Astrocyte of the cerebellum (primary cell): ENCODE measurements at regions not wholly inside any gene's neighbourhood (a gene's known extent, or its start where the extent isn't known, plus 50 kb on each side); places are given as distances from the start of the nearest gene placed in this dataset.

ENCODE experiments used
- DNase-seq: peaks from one replicate; pipeline ENCODE4 v3.0.0-alpha.2; 2011; ENCODE audit warnings: low read depth
- H3K4me3 ChIP-seq: 2 replicates; pipeline ENCODE4 v1.5.1; 2011; ENCODE audit warnings: mild to moderate bottlenecking, low read depth, low read length, moderate library complexity
- in situ Hi-C: cut with HindIII; loops from 2 replicates; pipeline ENCODE4 v1.10.0; 2017; ENCODE audit warnings: low sequenced_read_pairs
- TF ChIP-seq, protein P1 (sequence below): IDR thresholded peaks from 2 replicates; pipeline ENCODE4 v1.5.1; 2012; ENCODE audit warnings: low read length, low read depth, moderate library complexity, mild to moderate bottlenecking; ENCODE audit errors: missing control alignments

DNA sequence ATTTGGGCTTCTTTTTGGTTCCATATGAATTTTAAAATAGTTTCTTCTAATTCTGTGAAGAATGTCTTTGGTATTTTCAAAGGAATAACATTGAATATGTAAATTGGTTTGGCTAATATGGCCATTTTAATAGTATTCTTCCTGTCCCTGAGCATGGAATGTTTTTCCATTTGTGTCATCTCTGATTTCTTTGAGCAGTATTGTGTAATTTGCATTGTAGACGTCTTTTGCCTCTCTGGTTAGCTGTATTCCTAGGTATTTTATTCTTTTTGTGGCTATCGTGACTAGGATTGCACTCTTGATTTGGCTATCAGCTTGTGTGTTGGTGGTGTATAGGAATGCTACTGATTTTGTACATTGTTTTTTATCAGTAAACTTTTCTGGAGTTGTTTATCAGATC, 601.9 kb downstream of the SNAPC1 start:
- DNase-seq, result no peak
- H3K4me3 ChIP-seq, result no peak overlapping the region
- TF ChIP-seq, protein P1, sequence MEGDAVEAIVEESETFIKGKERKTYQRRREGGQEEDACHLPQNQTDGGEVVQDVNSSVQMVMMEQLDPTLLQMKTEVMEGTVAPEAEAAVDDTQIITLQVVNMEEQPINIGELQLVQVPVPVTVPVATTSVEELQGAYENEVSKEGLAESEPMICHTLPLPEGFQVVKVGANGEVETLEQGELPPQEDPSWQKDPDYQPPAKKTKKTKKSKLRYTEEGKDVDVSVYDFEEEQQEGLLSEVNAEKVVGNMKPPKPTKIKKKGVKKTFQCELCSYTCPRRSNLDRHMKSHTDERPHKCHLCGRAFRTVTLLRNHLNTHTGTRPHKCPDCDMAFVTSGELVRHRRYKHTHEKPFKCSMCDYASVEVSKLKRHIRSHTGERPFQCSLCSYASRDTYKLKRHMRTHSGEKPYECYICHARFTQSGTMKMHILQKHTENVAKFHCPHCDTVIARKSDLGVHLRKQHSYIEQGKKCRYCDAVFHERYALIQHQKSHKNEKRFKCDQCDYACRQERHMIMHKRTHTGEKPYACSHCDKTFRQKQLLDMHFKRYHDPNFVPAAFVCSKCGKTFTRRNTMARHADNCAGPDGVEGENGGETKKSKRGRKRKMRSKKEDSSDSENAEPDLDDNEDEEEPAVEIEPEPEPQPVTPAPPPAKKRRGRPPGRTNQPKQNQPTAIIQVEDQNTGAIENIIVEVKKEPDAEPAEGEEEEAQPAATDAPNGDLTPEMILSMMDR, result no peak
- in situ Hi-C loops, result no loop called here

DNA sequence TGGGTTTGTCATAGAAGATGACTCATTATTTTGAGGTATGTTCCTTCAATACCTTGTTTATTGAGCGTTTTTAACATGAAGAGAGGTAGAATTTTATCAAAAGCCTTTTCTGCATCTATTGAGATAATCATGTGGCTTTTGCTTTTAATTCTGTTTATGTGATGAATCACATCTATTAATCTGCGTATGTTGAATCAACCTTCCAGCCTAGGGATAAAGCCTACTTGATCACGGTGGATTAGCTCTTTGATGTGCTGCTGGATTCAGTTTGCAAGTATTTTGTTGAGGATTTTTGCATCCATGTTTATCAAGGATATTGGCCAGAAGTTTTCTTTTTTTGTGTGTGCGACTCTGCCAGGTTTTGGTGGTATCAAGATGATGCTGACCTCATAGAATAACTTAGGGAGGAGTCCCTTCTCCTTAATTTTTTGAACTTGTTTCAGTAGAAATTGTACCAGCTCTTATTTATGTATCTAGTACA, 602.6 kb downstream of the SNAPC1 start:
- TF ChIP-seq, protein P1, result no peak
- no peak for DNase-seq
- no peak overlapping the region for H3K4me3 ChIP-seq
- in situ Hi-C loops, result no loop called here

DNA sequence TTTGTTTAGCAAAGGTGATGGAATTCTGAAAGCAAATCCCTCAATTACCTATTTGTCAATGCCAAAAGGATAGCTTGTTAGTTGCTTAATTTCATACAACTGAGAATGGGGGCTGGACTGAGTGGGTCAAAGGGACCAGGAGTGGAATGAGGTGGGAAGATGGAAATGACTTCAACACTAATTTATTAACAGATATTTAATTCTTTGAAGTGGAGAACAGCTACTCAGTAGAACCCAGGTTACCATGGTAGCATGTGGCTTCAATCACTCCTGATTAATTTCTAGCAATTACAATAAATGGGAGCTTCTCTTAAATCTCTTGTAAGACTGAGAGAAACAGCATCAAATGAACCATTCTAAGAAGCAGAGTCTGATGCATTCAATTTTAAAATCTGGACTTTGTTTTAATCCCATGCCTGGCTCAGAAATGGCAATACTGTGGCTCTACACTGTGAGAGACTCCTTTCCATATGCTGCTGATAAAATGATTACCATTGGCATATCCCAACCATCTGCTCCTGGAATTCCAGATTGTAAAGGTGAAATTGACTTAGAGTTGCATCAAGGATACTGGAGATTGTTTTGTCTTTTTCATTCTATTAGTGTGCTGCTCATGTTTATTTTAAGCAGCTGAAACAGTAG, 607.8 kb downstream of the SNAPC1 start:
- TF ChIP-seq, protein P1, result no peak
- no peak overlapping the region for H3K4me3 ChIP-seq
- DNase-seq, result no peak
- in situ Hi-C loops, result no loop called here

DNA sequence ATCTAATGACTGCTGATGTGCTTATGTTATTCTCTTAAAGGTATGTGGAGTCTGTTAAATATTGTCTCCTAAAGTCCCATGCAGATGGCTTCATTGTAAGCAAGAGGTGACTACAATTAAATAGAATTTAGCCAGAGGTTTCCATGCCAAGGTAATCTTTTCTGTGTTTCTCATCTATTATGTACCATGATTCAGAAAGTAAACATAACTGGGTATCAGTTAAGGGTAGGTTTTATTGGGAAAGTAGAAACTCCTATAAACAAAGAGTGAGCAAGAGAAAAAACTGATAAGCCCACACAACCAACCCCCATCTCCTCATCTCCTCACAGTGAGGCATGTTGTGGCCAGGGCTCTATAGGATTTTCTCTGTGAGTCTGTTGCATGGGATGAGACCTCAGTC, 611.7 kb downstream of the SNAPC1 start:
- in situ Hi-C loops, result no loop called here
- H3K4me3 ChIP-seq, result no peak overlapping the region
- no peak for DNase-seq
- TF ChIP-seq, protein P1, result no peak

DNA sequence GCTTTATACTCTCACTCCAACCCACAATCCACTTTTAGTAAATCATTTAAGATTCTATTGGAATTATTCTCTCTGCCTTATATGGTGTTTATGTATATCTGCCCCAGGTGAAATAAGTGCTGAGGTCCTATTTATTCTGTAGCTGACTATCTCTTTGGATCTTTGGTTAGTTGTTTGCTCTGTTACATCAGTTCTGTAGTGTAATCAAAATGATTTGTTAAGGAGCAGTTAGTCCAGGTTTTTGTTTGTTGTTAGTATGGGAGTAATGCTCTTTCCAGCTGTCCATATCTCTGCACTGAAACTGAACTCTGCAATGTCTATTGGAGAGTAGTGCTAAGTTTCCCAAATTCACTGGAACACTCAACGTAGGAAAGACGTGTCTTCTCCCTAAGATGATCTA, 615.8 kb downstream of the SNAPC1 start:
- H3K4me3 ChIP-seq, result no peak overlapping the region
- DNase-seq, result no peak
- in situ Hi-C loops, result no loop called here
- TF ChIP-seq, protein P1, result no peak

DNA sequence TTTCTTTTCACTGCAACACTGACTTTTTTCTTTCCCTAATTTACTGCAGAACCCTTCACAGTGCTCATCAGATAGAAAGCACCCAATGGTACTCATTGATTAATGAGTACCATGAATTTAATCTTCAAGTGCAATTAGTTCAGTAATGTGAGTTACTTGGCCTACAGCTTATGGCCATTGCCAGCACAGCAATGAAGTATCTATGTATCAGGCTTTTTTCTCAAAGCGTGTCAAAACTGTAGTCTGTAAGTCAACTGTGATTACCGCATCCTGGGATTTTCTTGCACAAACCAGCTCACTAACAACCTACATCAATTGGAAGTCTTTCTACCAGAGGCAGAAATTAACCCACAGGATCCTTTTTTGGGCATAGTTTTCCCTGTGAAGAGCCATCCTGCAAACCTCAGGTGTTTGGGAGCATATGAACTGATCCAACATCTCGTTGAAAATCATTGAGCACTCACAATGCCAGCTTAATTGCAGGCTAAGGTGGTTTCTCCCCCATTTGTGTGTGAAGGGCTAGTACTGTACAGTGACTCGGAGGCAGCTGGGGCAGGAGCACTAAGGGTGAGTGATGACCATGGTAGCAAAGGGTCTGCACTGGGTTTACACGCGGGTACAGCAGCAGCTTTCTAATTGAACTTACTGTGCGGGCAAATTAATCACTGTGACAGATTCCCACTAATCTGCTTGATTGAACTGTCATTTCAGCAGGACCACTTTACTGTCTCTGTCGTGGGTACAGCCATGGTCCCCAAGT, 619.3 kb downstream of the SNAPC1 start:
- TF ChIP-seq, protein P1, result no peak
- in situ Hi-C loops, result no loop called here
- no peak for DNase-seq
- H3K4me3 ChIP-seq, result no peak overlapping the region
